Stimulated activated naive CD8-positive, alpha-beta T cell treated with anti-CD3 and anti-CD28 coated beads, Interleukin-15, amount 100 ng/mL, for 72 hours (primary cell): ENCODE measurements at regions not wholly inside any gene's neighbourhood (a gene's known extent, or its start where the extent isn't known, plus 50 kb on each side); places are given as distances from the start of the nearest gene placed in this dataset.

ENCODE experiments used
- ATAC-seq: fragments of 150-1000 bp; cut with Tn5 transposase; 2 replicates; pipeline ENCODE4 v1.10.0; 2021; ENCODE audit warnings: mild to moderate bottlenecking, moderate library complexity
- DNase-seq, 2 donors: peaks; one replicate each; pipeline ENCODE4 v3.0.0; 2021 to 2022
- H3K27ac Mint-ChIP-seq, 2 donors: one replicate each; pipeline ENCODE4 v1.8.0; 2022; ENCODE audit warnings: mild to moderate bottlenecking in 2 of 2, mixed read lengths in 2 of 2, moderate library complexity in 2 of 2
- H3K27me3 Mint-ChIP-seq: one replicate; pipeline ENCODE4 v1.8.0; 2022; ENCODE audit warnings: mixed read lengths
- H3K4me1 Mint-ChIP-seq: one replicate; pipeline ENCODE4 v1.8.0; 2022; ENCODE audit warnings: mild to moderate bottlenecking, mixed read lengths
- H3K4me3 Mint-ChIP-seq, 2 donors: one replicate each; pipeline ENCODE4 v1.8.0; 2022; ENCODE audit warnings: mild to moderate bottlenecking in 2 of 2, mixed read lengths in 2 of 2, moderate library complexity in 1 of 2
- H3K9me3 Mint-ChIP-seq, 2 donors: one replicate each; pipeline ENCODE4 v1.8.0; 2022; ENCODE audit warnings: mixed read lengths in 2 of 2

GRCh38 chr2:13877571-13877970 is 754.9 kb upstream of the LRATD1 start:
- H3K4me3 Mint-ChIP-seq: no peak overlapping the region
- ATAC-seq: no peak
- no peaks in the 10 kb centered on the region for H3K4me1 Mint-ChIP-seq
- peaks cover 0 to 13% of the 10 kb centered on the region in 2 donors for H3K9me3 Mint-ChIP-seq
- DNase-seq: no peak
- H3K27me3 Mint-ChIP-seq: no peaks in the 10 kb centered on the region
- no peak overlapping the region for H3K27ac Mint-ChIP-seq

- no peak for ATAC-seq
- H3K4me3 Mint-ChIP-seq: no peak overlapping the region
These were observed 748.1 kb upstream of the LRATD1 start for GRCh38 chr2:13884291-13884976.

GRCh38 chr2:13901526-13901925 is 731.0 kb upstream of the LRATD1 start:
- ATAC-seq: no peak
- peaks cover 0 to 7% of the 10 kb centered on the region in 2 donors for H3K9me3 Mint-ChIP-seq
- no peak for DNase-seq
- no peak overlapping the region for H3K27ac Mint-ChIP-seq
- no peaks in the 10 kb centered on the region for H3K27me3 Mint-ChIP-seq
- no peak overlapping the region for H3K4me3 Mint-ChIP-seq
- H3K4me1 Mint-ChIP-seq: no peaks in the 10 kb centered on the region

More at GRCh38 chr2:13884291-13884976, 748.1 kb upstream of the LRATD1 start:
- Mint-ChIP-seq H3K27ac (no peak overlapping the region), H3K27me3 (no peaks in the 10 kb centered on the region), H3K4me1 (no peaks in the 10 kb centered on the region), H3K9me3 (peaks cover 6 to 12% of the 10 kb centered on the region in 2 donors)
- no peak for DNase-seq

- H3K4me1 Mint-ChIP-seq: no peaks in the 10 kb centered on the region
- no peaks in the 10 kb centered on the region for H3K9me3 Mint-ChIP-seq
- no peak for DNase-seq
- no peak overlapping the region for H3K27ac Mint-ChIP-seq
- no peak overlapping the region for H3K4me3 Mint-ChIP-seq
- no peak for ATAC-seq
- no peaks in the 10 kb centered on the region for H3K27me3 Mint-ChIP-seq
These were observed 726.7 kb upstream of the LRATD1 start for GRCh38 chr2:13905831-13906230.

DNA sequence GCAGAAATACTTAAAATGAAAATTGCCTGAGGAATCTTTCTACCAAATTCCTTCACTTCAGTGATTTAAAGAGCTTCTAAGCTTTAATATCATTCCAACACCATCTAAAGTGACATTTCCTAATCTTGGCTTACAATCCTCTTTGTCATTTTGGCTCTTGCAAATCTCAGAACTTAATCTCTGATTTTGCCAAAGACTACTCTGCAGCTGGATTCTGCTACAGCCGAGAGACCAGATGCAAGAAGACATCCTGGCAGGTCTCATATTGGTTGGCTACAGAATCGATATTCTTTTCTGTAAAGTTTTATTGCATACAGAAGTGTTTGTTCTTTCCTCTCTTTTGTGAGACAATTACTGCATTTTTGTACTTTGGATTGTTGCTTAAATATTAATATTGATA is 716.5 kb upstream of the LRATD1 start:
- Mint-ChIP-seq H3K27me3 (no peaks in the 10 kb centered on the region), H3K27ac (no peak overlapping the region), H3K4me1 (no peaks in the 10 kb centered on the region), H3K9me3 (no peaks in the 10 kb centered on the region), H3K4me3 (no peak overlapping the region)
- ATAC-seq (no peak), DNase-seq (no peak)

DNA sequence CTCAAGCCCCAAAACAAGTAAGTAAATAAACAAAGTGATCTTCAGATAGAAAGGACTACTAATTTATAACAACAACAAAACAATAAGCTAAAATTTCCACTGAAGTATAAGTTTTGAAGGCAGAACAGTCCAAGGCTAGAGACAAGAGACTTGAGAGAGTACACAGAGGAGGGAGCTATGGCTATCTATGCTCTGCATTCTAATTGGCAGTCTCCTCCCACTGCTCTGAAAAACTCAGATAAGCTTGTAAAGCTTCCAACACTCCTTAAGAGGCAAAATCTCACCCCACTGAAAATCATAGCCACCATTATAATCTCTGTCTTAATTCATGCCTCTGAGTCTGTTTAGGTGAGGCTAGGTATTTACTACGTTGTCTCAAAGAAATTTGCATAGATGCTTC is 714.6 kb upstream of the LRATD1 start:
- no peaks in the 10 kb centered on the region for H3K27me3 Mint-ChIP-seq
- DNase-seq: no peak
- H3K4me3 Mint-ChIP-seq: no peak overlapping the region
- ATAC-seq: no peak
- no peaks in the 10 kb centered on the region for H3K4me1 Mint-ChIP-seq
- no peak overlapping the region for H3K27ac Mint-ChIP-seq
- peaks cover 0 to 2% of the 10 kb centered on the region in 2 donors for H3K9me3 Mint-ChIP-seq

DNA sequence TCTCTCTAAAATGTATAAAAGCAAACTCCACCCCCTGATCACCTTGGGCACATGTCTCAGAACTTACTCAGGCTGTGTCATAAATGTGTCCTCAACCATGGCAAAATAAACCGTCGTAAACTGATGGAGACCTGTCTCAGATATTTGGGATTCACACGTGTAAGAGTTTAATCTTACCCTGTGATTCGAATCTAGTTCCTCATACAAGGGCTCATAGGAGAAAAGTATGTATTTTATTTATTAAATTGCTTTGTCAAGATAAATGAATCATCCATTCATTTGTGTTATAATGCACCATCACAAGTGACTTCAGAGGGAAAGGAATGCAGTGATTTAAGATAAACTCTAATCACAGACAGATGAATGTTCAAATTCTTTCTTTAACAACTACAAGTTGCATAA is 712.5 kb upstream of the LRATD1 start:
- DNase-seq (no peak), ATAC-seq (no peak)
- H3K9me3 Mint-ChIP-seq: peaks cover 0 to 9% of the 10 kb centered on the region in 2 donors
- H3K4me1 Mint-ChIP-seq: no peaks in the 10 kb centered on the region
- H3K4me3 Mint-ChIP-seq: no peak overlapping the region
- H3K27me3 Mint-ChIP-seq: no peaks in the 10 kb centered on the region
- H3K27ac Mint-ChIP-seq: no peak overlapping the region

- DNase-seq: no peak
- Mint-ChIP-seq H3K4me1 (no peaks in the 10 kb centered on the region), H3K9me3 (peaks cover 0 to 9% of the 10 kb centered on the region in 2 donors), H3K27me3 (no peaks in the 10 kb centered on the region), H3K27ac (no peak overlapping the region), H3K4me3 (no peak overlapping the region)
- ATAC-seq: no peak
These were observed 711.3 kb upstream of the LRATD1 start for GRCh38 chr2:13921245-13921644.

- Mint-ChIP-seq H3K4me3 (no peak overlapping the region), H3K4me1 (no peaks in the 10 kb centered on the region), H3K27me3 (no peaks in the 10 kb centered on the region), H3K9me3 (peaks cover 2 to 14% of the 10 kb centered on the region in 2 donors), H3K27ac (no peak overlapping the region)
- no peak for DNase-seq
- ATAC-seq: no peak
These were observed 708.7 kb upstream of the LRATD1 start for GRCh38 chr2:13923823-13924222.

- no peak for ATAC-seq
- Mint-ChIP-seq H3K4me1 (no peaks in the 10 kb centered on the region), H3K27ac (no peak overlapping the region), H3K27me3 (no peaks in the 10 kb centered on the region), H3K9me3 (peaks cover 7 to 12% of the 10 kb centered on the region in 2 donors), H3K4me3 (no peak overlapping the region)
- no peak for DNase-seq
These were observed 690.4 kb upstream of the LRATD1 start for GRCh38 chr2:13942111-13942510.

- ATAC-seq (no peak), DNase-seq (no peak)
- Mint-ChIP-seq H3K9me3 (peaks cover 5 to 7% of the 10 kb centered on the region in 2 donors), H3K4me3 (no peak overlapping the region), H3K27ac (no peak overlapping the region), H3K4me1 (no peaks in the 10 kb centered on the region), H3K27me3 (no peaks in the 10 kb centered on the region)
These were observed 681.8 kb upstream of the LRATD1 start for GRCh38 chr2:13950761-13951160.

DNA sequence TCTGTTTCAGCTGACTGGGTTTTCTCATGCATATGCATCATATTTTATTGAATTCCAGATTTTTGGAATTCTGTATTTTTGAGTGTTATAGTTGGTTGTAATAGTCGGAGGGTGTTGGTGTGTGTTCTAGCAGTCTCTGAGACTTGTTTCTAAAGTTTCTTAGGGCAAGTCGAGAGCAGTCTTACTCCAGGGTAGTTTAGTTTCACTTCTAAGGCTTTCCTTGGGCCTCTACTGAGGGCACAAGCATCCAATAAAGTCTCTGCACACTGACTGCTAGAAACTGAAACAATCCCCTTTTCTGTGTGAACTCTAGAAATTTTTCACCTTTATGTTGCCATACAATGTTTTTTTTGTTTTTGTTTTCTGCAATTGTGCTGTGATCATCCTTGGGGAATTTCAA is 663.7 kb upstream of the LRATD1 start:
- ATAC-seq (no peak), DNase-seq (no peak)
- Mint-ChIP-seq H3K9me3 (peaks cover 0 to 4% of the 10 kb centered on the region in 2 donors), H3K27ac (no peak overlapping the region), H3K27me3 (no peaks in the 10 kb centered on the region), H3K4me3 (no peak overlapping the region), H3K4me1 (no peaks in the 10 kb centered on the region)

GRCh38 chr2:13986119-13986720 is 646.3 kb upstream of the LRATD1 start:
- H3K9me3 Mint-ChIP-seq: peaks cover 22 to 34% of the 10 kb centered on the region in 2 donors
- H3K27me3 Mint-ChIP-seq: no peaks in the 10 kb centered on the region
- no peak for DNase-seq
- no peak for ATAC-seq
- no peak overlapping the region for H3K4me3 Mint-ChIP-seq
- H3K4me1 Mint-ChIP-seq: no peaks in the 10 kb centered on the region
- no peak overlapping the region for H3K27ac Mint-ChIP-seq

GRCh38 chr2:13996527-13996926 is 636.0 kb upstream of the LRATD1 start:
- H3K27me3 Mint-ChIP-seq: no peaks in the 10 kb centered on the region
- H3K4me3 Mint-ChIP-seq: no peak overlapping the region
- H3K27ac Mint-ChIP-seq: no peak overlapping the region
- no peaks in the 10 kb centered on the region for H3K4me1 Mint-ChIP-seq
- peaks cover 36 to 38% of the 10 kb centered on the region in 2 donors for H3K9me3 Mint-ChIP-seq
- no peak for DNase-seq
- no peak for ATAC-seq

DNA sequence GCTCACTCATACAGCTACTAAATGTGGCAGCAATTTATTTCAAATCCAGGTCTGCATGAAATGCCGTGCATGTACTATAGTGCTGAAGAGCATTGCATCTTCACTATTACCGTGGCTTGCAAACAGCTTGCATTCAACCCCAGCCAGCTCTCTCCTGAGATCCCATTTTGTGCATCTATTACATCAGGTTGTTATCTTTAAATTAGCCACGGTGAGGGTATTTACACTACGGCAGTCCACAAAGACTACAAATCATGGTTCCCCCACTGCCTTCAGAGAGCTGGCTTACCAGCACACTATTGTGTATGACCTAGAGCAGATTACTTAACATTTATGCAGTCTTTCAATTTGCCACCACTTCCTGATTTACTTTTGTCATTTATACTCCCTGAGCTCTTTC is 621.3 kb upstream of the LRATD1 start:
- Mint-ChIP-seq H3K27me3 (no peaks in the 10 kb centered on the region), H3K9me3 (peaks cover 0 to 19% of the 10 kb centered on the region in 2 donors), H3K4me1 (no peaks in the 10 kb centered on the region), H3K27ac (no peak overlapping the region), H3K4me3 (no peak overlapping the region)
- ATAC-seq (no peak), DNase-seq (no peak)

DNA sequence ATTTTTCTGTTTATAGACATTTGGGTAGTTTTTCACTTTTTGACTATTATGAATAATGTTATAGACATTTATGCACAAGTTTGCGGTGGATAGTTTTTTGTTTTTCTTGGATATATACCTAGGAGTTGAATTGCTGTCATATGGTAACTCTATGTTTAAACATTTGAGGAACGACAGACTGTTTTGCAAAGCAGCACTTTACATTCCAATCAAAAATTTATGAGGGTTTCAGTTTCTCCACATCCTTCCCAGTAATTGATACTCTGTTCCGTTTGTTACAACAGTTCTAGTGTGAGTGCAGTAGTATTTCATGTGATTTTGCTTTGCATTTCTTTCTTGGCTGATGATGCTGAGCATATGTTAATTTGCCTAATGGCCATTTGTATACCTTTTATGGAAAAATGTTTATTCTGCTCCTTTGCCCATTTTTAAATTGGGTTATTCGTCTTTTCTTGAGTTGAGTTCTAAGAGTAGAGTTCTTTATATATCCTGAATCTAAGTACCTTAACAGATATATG is 617.3 kb upstream of the LRATD1 start:
- no peaks in the 10 kb centered on the region for H3K27me3 Mint-ChIP-seq
- DNase-seq (no peak), ATAC-seq (no peak)
- no peaks in the 10 kb centered on the region for H3K4me1 Mint-ChIP-seq
- no peak overlapping the region for H3K27ac Mint-ChIP-seq
- no peak overlapping the region for H3K4me3 Mint-ChIP-seq
- peaks cover 0 to 2% of the 10 kb centered on the region in 2 donors for H3K9me3 Mint-ChIP-seq
